Astrocyte of the cerebellum (primary cell): ENCODE measurements at regions not wholly inside any gene's neighbourhood (a gene's known extent, or its start where the extent isn't known, plus 50 kb on each side); places are given as distances from the start of the nearest gene placed in this dataset.

Source experiments
- DNase-seq: peaks from one replicate; pipeline ENCODE4 v3.0.0-alpha.2; 2011; ENCODE audit warnings: low read depth
- H3K4me3 ChIP-seq: 2 replicates; pipeline ENCODE4 v1.5.1; 2011; ENCODE audit warnings: mild to moderate bottlenecking, low read depth, low read length, moderate library complexity
- in situ Hi-C: cut with HindIII; loops from 2 replicates; pipeline ENCODE4 v1.10.0; 2017; ENCODE audit warnings: low sequenced_read_pairs
- TF ChIP-seq, protein P1 (sequence below): IDR thresholded peaks from 2 replicates; pipeline ENCODE4 v1.5.1; 2012; ENCODE audit warnings: low read length, low read depth, moderate library complexity, mild to moderate bottlenecking; ENCODE audit errors: missing control alignments

DNA sequence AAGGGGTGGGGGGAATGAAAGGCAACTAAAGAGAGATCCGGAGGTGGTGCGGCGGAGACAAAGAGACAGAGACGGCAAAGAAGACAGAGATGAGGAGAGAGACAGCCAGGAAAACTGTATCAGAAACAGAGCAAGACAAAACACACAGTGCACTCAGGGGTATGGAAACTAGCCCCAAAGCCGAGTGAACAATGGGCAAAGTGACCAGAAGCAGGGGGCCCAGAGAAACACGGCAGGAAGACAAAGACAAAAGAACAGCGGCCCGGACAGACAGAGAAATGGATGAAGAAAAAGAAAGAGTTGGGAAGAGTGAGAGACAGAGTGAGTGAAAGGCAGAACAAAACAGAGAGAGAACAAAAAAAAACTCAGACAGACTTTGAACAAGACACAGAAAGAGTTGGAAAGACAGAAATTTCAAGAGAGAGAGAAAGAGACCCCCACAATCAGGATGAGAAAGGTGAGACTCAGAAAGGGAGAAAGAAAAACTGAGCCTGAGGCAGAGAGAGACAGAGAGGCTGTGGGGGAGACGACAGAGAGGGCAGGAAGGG lies 60.6 kb upstream of the PAX2 start:
- TF ChIP-seq, protein P1, sequence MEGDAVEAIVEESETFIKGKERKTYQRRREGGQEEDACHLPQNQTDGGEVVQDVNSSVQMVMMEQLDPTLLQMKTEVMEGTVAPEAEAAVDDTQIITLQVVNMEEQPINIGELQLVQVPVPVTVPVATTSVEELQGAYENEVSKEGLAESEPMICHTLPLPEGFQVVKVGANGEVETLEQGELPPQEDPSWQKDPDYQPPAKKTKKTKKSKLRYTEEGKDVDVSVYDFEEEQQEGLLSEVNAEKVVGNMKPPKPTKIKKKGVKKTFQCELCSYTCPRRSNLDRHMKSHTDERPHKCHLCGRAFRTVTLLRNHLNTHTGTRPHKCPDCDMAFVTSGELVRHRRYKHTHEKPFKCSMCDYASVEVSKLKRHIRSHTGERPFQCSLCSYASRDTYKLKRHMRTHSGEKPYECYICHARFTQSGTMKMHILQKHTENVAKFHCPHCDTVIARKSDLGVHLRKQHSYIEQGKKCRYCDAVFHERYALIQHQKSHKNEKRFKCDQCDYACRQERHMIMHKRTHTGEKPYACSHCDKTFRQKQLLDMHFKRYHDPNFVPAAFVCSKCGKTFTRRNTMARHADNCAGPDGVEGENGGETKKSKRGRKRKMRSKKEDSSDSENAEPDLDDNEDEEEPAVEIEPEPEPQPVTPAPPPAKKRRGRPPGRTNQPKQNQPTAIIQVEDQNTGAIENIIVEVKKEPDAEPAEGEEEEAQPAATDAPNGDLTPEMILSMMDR, result no peak
- in situ Hi-C loops, result no loop called here
- H3K4me3 ChIP-seq, result no peak overlapping the region
- no peak for DNase-seq

DNA sequence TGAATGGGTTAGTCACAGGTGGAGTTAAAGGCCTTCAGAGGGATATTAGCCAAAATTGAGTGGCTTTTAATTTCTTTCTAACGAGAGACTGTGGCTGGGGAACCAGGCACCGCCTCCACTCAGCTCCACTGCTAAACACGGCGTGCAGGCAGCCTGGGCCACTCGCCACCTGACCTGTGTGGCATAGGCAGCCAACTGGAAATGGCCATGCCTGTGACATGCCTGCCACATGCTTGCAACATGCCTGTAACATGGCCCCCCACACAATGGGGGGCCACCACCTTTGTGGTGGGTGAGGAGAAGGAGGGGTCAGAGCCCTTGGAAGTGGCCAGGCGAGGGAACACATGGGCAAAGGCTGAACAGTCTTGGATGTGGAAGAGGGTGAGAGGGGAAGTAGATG lies 60.1 kb upstream of the PAX2 start:
- TF ChIP-seq, protein P1, result no peak
- DNase-seq, result no peak
- in situ Hi-C loops, result no loop called here
- no peak overlapping the region for H3K4me3 ChIP-seq

DNA sequence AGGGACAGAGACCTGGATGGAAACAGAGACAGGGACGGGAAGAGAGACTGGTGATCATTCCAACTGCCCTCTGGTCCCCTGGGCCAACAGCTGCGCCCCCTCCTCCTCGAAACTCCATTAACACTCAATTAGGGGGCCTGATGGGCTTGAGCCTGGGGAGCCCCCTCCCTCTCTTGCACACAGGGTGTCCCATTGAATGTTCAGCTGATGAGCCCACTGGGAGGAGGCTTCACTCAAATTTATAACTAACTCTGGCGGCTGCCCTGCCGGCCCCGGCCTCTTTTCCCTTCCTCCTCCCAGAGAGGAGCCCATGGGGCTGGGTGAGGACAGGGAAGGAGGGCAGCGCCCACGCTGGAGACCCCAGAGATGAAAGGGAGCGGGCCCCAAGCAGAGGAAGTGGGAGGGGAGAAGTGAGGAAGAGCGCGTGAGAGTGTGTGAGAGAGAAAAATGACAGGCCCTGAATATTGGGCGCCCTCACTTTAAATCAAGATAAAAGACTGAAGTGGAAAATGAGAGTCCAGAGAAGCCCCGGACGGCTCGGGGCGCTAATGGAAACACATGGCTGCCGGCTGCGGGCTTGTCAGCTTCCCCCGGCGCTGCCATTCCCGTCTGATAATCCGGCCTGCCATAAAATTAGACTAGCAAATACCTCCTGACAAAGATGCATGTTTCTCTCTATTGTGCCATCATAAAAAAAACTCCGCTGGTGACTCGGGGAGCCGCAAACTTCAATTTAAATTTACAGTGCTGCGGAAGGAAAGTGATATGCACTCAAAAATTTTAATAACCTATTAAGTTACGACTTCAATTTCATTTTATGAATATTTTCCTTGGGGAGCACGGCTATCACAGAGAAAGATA lies 58.0 kb upstream of the PAX2 start:
- DNase-seq, result no peak
- TF ChIP-seq, protein P1, result no peak
- H3K4me3 ChIP-seq, result no peak overlapping the region
- in situ Hi-C loops, result no loop called here

DNA sequence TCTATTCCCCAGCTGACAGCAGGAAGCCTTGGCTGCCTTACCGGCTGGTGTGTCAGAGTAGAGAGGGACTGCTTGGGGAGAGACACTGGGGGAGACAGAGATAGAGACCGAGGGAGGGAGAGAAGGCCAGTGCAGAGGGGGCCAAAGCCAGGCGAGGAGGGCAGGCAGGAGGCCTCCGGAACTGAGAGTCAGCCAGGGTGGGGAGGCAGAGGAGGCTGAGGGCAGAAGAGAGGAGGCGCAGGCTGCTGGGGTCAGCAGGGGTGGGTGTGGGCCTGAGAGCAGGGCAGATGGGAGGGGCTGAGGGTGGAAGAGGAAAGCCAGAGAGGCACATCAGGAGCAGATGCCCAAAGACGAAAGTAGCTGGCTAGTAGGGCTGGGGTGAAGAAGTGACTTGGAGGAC lies 57.2 kb upstream of the PAX2 start:
- no peak overlapping the region for H3K4me3 ChIP-seq
- in situ Hi-C loops, result no loop called here
- no peak for DNase-seq

DNA sequence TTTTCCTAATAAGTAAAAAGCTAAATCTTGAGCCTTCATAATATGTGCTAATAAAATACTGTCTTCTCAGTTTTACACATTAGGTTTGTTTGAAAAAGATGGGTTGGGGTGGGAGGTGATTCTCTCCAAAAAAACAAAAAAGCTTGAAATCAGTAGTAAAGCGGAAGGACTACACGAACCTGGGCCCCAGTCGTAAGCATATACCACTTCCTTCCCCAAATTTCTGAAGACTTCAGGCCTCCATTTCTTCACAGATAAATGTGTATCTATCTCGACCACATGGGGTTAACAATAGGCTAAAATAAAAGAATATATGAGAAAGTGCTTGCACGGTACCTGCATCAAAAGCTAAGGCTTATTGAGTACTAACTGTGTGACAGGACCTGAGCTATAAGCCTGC lies 51.6 kb upstream of the PAX2 start:
- TF ChIP-seq, protein P1, result no peak
- in situ Hi-C loops, result no loop called here
- DNase-seq, result no peak

More for the DNA sequence above, 57.2 kb upstream of the PAX2 start:
- TF ChIP-seq, protein P1, result no peak

More for the DNA sequence above, 51.6 kb upstream of the PAX2 start:
- no peak overlapping the region for H3K4me3 ChIP-seq
